K562 (cell line): ENCODE measurements at regions not wholly inside any gene's neighbourhood (a gene's known extent, or its start where the extent isn't known, plus 50 kb on each side); places are given as distances from the start of the nearest gene placed in this dataset.

Source experiments
- ELK3 ChIP-seq: fragments of 450-650 bp; formaldehyde crosslinking; IDR thresholded peaks from 2 replicates; pipeline ENCODE4 v1.4.0; 2020; ENCODE audit warnings: mild to moderate bottlenecking
- GATAD2A ChIP-seq: fragments of 450-650 bp; IDR thresholded peaks from 2 replicates; pipeline ENCODE4 v1.6.1; 2017
- MAFK ChIP-seq: IDR thresholded peaks from 2 replicates; pipeline ENCODE4 v1.6.1; 2011; ENCODE audit warnings: low read length, improper control_type of control experiment
- ZEB2 ChIP-seq: fragments of 450-650 bp; IDR thresholded peaks from 2 replicates; pipeline ENCODE4 v1.6.1; 2016
- ZNF277 ChIP-seq: fragments of 250-450 bp; sonication (Bioruptor Pico); IDR thresholded peaks from 2 replicates; pipeline ENCODE4 v1.8.0; 2022; ENCODE audit warnings: inconsistent platforms, mild to moderate bottlenecking, moderate library complexity, borderline replicate concordance
- ZNF584 ChIP-seq: fragments of 200-800 bp; sonication (Bioruptor generic); IDR thresholded peaks from 2 replicates; pipeline ENCODE4 v1.6.1; 2016; ENCODE audit warnings: low read depth, mild to moderate bottlenecking, missing genetic modification characterization, missing compliant biosample characterization
- TF ChIP-seq, protein P1 (sequence below): fragments of 450-650 bp; formaldehyde crosslinking; IDR thresholded peaks from 2 replicates; pipeline ENCODE4 v1.4.0; 2022; ENCODE audit warnings: mild to moderate bottlenecking, moderate library complexity
- TF ChIP-seq, protein P2 (sequence below): fragments of 250-450 bp; sonication (Bioruptor Pico); IDR thresholded peaks from 2 replicates; pipeline ENCODE4 v1.8.0; 2022; ENCODE audit warnings: moderate library complexity, mild to moderate bottlenecking, inconsistent platforms

- no peak for TF ChIP-seq ZNF277 (CRISPR knock-in tag)
- TF ChIP-seq, protein P1, sequence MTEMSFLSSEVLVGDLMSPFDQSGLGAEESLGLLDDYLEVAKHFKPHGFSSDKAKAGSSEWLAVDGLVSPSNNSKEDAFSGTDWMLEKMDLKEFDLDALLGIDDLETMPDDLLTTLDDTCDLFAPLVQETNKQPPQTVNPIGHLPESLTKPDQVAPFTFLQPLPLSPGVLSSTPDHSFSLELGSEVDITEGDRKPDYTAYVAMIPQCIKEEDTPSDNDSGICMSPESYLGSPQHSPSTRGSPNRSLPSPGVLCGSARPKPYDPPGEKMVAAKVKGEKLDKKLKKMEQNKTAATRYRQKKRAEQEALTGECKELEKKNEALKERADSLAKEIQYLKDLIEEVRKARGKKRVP (CRISPR knock-in tag) = no peak
- no peak for TF ChIP-seq ZNF584 (CRISPR knock-in tag)
- TF ChIP-seq MAFK = no peak
- TF ChIP-seq GATAD2A = no peak
- no peak for TF ChIP-seq ZEB2
- TF ChIP-seq, protein P2, sequence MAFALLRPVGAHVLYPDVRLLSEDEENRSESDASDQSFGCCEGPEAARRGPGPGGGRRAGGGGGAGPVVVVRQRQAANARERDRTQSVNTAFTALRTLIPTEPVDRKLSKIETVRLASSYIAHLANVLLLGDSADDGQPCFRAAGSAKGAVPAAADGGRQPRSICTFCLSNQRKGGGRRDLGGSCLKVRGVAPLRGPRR (CRISPR knock-in tag) = no peak
- no peak for TF ChIP-seq ELK3
These were observed 535.4 kb upstream of the NRSN1 start (continued) for GRCh38 chr6:23590498-23591126.
